ENCODE measurements at regions not wholly inside any gene's neighbourhood (a gene's known extent, or its start where the extent isn't known, plus 50 kb on each side); places are given as distances from the start of the nearest gene placed in this dataset.

- no peak for TF ChIP-seq GABPA (IDR thresholded peaks at IDR 0.05; ENCODE audit: low read depth)
- no peak for TF ChIP-seq POLR2AphosphoS5 (IDR thresholded peaks at IDR 0.05; ENCODE audit: low read depth)
- TF ChIP-seq SPI1 (IDR thresholded peaks at IDR 0.05; ENCODE audit: borderline replicate concordance, low read depth) = no peak
- TF ChIP-seq, protein P1, sequence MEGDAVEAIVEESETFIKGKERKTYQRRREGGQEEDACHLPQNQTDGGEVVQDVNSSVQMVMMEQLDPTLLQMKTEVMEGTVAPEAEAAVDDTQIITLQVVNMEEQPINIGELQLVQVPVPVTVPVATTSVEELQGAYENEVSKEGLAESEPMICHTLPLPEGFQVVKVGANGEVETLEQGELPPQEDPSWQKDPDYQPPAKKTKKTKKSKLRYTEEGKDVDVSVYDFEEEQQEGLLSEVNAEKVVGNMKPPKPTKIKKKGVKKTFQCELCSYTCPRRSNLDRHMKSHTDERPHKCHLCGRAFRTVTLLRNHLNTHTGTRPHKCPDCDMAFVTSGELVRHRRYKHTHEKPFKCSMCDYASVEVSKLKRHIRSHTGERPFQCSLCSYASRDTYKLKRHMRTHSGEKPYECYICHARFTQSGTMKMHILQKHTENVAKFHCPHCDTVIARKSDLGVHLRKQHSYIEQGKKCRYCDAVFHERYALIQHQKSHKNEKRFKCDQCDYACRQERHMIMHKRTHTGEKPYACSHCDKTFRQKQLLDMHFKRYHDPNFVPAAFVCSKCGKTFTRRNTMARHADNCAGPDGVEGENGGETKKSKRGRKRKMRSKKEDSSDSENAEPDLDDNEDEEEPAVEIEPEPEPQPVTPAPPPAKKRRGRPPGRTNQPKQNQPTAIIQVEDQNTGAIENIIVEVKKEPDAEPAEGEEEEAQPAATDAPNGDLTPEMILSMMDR (IDR thresholded peaks at IDR 0.05; ENCODE audit: insufficient read depth, low read length) = no peak
- TF ChIP-seq, protein P2, sequence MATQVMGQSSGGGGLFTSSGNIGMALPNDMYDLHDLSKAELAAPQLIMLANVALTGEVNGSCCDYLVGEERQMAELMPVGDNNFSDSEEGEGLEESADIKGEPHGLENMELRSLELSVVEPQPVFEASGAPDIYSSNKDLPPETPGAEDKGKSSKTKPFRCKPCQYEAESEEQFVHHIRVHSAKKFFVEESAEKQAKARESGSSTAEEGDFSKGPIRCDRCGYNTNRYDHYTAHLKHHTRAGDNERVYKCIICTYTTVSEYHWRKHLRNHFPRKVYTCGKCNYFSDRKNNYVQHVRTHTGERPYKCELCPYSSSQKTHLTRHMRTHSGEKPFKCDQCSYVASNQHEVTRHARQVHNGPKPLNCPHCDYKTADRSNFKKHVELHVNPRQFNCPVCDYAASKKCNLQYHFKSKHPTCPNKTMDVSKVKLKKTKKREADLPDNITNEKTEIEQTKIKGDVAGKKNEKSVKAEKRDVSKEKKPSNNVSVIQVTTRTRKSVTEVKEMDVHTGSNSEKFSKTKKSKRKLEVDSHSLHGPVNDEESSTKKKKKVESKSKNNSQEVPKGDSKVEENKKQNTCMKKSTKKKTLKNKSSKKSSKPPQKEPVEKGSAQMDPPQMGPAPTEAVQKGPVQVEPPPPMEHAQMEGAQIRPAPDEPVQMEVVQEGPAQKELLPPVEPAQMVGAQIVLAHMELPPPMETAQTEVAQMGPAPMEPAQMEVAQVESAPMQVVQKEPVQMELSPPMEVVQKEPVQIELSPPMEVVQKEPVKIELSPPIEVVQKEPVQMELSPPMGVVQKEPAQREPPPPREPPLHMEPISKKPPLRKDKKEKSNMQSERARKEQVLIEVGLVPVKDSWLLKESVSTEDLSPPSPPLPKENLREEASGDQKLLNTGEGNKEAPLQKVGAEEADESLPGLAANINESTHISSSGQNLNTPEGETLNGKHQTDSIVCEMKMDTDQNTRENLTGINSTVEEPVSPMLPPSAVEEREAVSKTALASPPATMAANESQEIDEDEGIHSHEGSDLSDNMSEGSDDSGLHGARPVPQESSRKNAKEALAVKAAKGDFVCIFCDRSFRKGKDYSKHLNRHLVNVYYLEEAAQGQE (IDR thresholded peaks at IDR 0.05; ENCODE audit: insufficient replicate concordance, low read depth) = no peak
- Histone ChIP-seq H3K27ac (replicated peaks) (no peak overlapping the region), H3K27me3 (ENCODE audit: insufficient read depth, poor library complexity, severe bottlenecking) (no peaks in the 10 kb centered on the region), H3K4me3 (replicated peaks; ENCODE audit: insufficient read depth, low read length) (no peak overlapping the region)
- DNase-seq (ENCODE audit: low read depth in 1 of 2, low spot score in 1 of 2) = no peak
Measured at GRCh38 chr1:169015464-169015863, 91.0 kb upstream of the ATP1B1 start.

GRCh38 chr1:169018751-169019150, 87.7 kb upstream of the ATP1B1 start:
- Histone ChIP-seq H3K27ac (replicated peaks) (no peak overlapping the region), H3K4me3 (replicated peaks; ENCODE audit: insufficient read depth, low read length) (no peak overlapping the region), H3K27me3 (ENCODE audit: insufficient read depth, poor library complexity, severe bottlenecking) (no peaks in the 10 kb centered on the region)
- TF ChIP-seq POLR2AphosphoS5 (IDR thresholded peaks at IDR 0.05; ENCODE audit: low read depth) (no peak), SPI1 (IDR thresholded peaks at IDR 0.05; ENCODE audit: borderline replicate concordance, low read depth) (no peak), GABPA (IDR thresholded peaks at IDR 0.05; ENCODE audit: low read depth) (no peak)
- TF ChIP-seq, protein P1 (IDR thresholded peaks at IDR 0.05; ENCODE audit: insufficient read depth, low read length) = no peak
- TF ChIP-seq, protein P2 (IDR thresholded peaks at IDR 0.05; ENCODE audit: insufficient replicate concordance, low read depth) = no peak
- no peak for DNase-seq (ENCODE audit: low read depth in 1 of 2, low spot score in 1 of 2)

DNA sequence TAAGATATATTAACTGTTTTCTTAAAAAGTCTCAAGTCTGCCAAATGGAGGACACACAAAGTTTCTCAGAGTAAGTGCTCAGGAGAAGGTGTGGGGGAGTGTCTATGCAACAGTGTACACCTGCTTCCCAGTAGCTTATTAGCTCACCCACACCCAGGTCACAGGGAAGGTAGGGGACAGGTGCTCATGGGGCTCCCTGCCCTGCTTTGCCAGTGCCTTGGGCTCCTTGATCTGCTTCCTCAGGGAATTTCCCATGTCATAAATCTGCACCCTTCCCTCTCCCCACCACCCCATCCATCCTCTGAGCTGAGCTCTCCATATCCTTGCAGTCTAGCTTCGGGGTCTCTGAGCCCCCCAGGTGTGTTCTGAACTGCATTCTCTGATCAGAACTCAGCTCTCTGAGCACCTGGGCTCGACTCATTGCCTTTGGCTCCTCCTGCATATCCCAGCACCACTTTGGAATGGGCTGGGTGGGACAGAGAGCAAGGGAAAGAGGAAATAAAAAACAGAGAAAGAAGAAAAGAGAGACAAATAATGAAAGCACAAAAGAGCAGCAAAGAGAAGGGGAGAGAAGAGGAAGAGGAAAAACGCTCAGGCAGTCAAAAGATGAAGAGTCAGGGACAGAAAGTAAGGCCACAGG, 87.0 kb upstream of the ATP1B1 start:
- TF ChIP-seq, protein P1 (IDR thresholded peaks at IDR 0.05; ENCODE audit: insufficient read depth, low read length) = no peak
- no peak for TF ChIP-seq SPI1 (IDR thresholded peaks at IDR 0.05; ENCODE audit: borderline replicate concordance, low read depth)
- TF ChIP-seq GABPA (IDR thresholded peaks at IDR 0.05; ENCODE audit: low read depth) = no peak
- TF ChIP-seq, protein P2 (IDR thresholded peaks at IDR 0.05; ENCODE audit: insufficient replicate concordance, low read depth) = no peak
- no peak for TF ChIP-seq POLR2AphosphoS5 (IDR thresholded peaks at IDR 0.05; ENCODE audit: low read depth)
- Histone ChIP-seq H3K4me3 (replicated peaks; ENCODE audit: insufficient read depth, low read length) (no peak overlapping the region), H3K27ac (replicated peaks) (no peak overlapping the region), H3K27me3 (ENCODE audit: insufficient read depth, poor library complexity, severe bottlenecking) (no peaks in the 10 kb centered on the region)
- no peak for DNase-seq (ENCODE audit: low read depth in 1 of 2, low spot score in 1 of 2)
